HG03354 (cell line): ENCODE measurements at regions not wholly inside any gene's neighbourhood (a gene's known extent, or its start where the extent isn't known, plus 50 kb on each side); places are given as distances from the start of the nearest gene placed in this dataset.
"Not testable (repeated sequence)": the region's sequence is repeated elsewhere in the genome, so short reads cannot be mapped to it uniquely, and the experiment has no call there.

Experiments
- ATAC-seq: cut with Tn5 transposase; IDR thresholded peaks from one replicate; pipeline ENCODE4 v1.9.1; 2021; ENCODE audit warnings: mild to moderate bottlenecking; ENCODE audit not compliant: unreplicated experiment, poor library complexity, severe bottlenecking

- no peak for ATAC-seq
Observed at GRCh38 chr1:53398576-53399365, 60.4 kb upstream of the DMRTB1 start.

GRCh38 chr1:53399370-53400133 lies 59.6 kb upstream of the DMRTB1 start:
- ATAC-seq = not testable (repeated sequence)

GRCh38 chr1:53400761-53401674 lies 58.2 kb upstream of the DMRTB1 start:
- no peak for ATAC-seq

- no peak for ATAC-seq
Observed at GRCh38 chr1:53401813-53402745, 57.1 kb upstream of the DMRTB1 start.

GRCh38 chr1:53402891-53403655 lies 56.1 kb upstream of the DMRTB1 start:
- ATAC-seq = no peak

- ATAC-seq = no peak
Observed at GRCh38 chr1:53405737-53406136, 53.5 kb upstream of the DMRTB1 start.

GRCh38 chr1:53406551-53407235 lies 52.5 kb upstream of the DMRTB1 start:
- ATAC-seq = no peak

- no peak for ATAC-seq
Observed at GRCh38 chr1:53408013-53408754, 51.0 kb upstream of the DMRTB1 start.

- ATAC-seq = no peak
Observed at GRCh38 chr1:53408755-53409129, 50.5 kb upstream of the DMRTB1 start.

GRCh38 chr1:53409233-53409632 lies 50.0 kb upstream of the DMRTB1 start:
- ATAC-seq = no peak
